Uterus (tissue), 3 donors: ENCODE measurements at regions not wholly inside any gene's neighbourhood (a gene's known extent, or its start where the extent isn't known, plus 50 kb on each side); places are given as distances from the start of the nearest gene placed in this dataset.

ENCODE experiments used
- DNase-seq, 2 donors: peaks; one replicate each; pipeline ENCODE4 v3.0.0-alpha.2; 2019 to 2020
- H3K27ac ChIP-seq, 2 donors: fragments of 200-600 bp; sonication (generic); 1 replicate in 1 of 2; 2 replicates in 1 of 2; pipeline ENCODE4 v1.5.1; 2016 to 2018
- H3K27me3 ChIP-seq, 2 donors: fragments of 200-600 bp; sonication (generic); one replicate each; pipeline ENCODE4 v1.5.1; 2018 to 2019; ENCODE audit warnings: control low read depth in 1 of 2
- H3K36me3 ChIP-seq, 2 donors: fragments of 200-600 bp; sonication (generic); one replicate each; pipeline ENCODE4 v1.5.1; 2019; ENCODE audit warnings: control low read depth in 1 of 2
- H3K4me1 ChIP-seq, 2 donors: fragments of 200-600 bp; sonication (generic); one replicate each; pipeline ENCODE4 v1.5.1; 2018 to 2019; ENCODE audit warnings: control low read depth in 1 of 2
- H3K4me3 ChIP-seq, 2 donors: fragments of 200-600 bp; sonication (generic); 1 replicate in 1 of 2; 2 replicates in 1 of 2; pipeline ENCODE4 v1.5.1; 2018 to 2019; ENCODE audit warnings: mild to moderate bottlenecking in 1 of 2
- H3K9me3 ChIP-seq, 2 donors: fragments of 200-600 bp; sonication (generic); one replicate each; pipeline ENCODE4 v1.5.1; 2019; ENCODE audit warnings: control low read depth in 1 of 2
- CTCF ChIP-seq, 4 experiments: fragments of 200-600 bp in 2 of 4; fragments of 450-650 bp in 2 of 4; sonication (generic) in 2 of 4; IDR thresholded peaks; one replicate each; pipeline ENCODE4 v1.5.1; 2016 to 2019; ENCODE audit warnings: antibody characterized with exemption in 4 of 4, mild to moderate bottlenecking in 2 of 4, moderate library complexity in 1 of 4
- POLR2A ChIP-seq, 2 donors: fragments of 450-650 bp; IDR thresholded peaks; one replicate each; pipeline ENCODE4 v1.6.1; 2016; ENCODE audit warnings: antibody characterized with exemption in 2 of 2, mild to moderate bottlenecking in 1 of 2, moderate library complexity in 1 of 2
- intact Hi-C: fragments of 100-400 bp; cut with DNase I; formaldehyde crosslinking; loops from one replicate; pipeline ENCODE4 v1.15.1; 2023; ENCODE audit warnings: low total_unique reads
- donor health status: DM: yes; HTN: yes; CAD: no.

- H3K27me3 ChIP-seq = no peaks in the 10 kb centered on the region
- no peak overlapping the region for H3K4me3 ChIP-seq
- intact Hi-C loops = no loop called here
- H3K27ac ChIP-seq = no peak overlapping the region
- peaks cover 0 to 8% of the 10 kb centered on the region in 2 donors for H3K4me1 ChIP-seq
- TF ChIP-seq CTCF (IDR thresholded peaks at IDR 0.05) = no peak
- TF ChIP-seq POLR2A (IDR thresholded peaks at IDR 0.05) = no peak
- no peaks in the 10 kb centered on the region for H3K9me3 ChIP-seq
- no peaks in the 10 kb centered on the region for H3K36me3 ChIP-seq
- no peak for DNase-seq
Measured at GRCh38 chr12:75704664-75705063, 193.3 kb upstream of the KRR1 start.

GRCh38 chr12:75704208-75704607, 192.8 kb upstream of the KRR1 start:
- H3K27ac ChIP-seq = no peak overlapping the region
- no peaks in the 10 kb centered on the region for H3K9me3 ChIP-seq
- no peak for DNase-seq
- peaks cover 0 to 8% of the 10 kb centered on the region in 2 donors for H3K4me1 ChIP-seq
- no peaks in the 10 kb centered on the region for H3K27me3 ChIP-seq
- intact Hi-C loops = no loop called here
- TF ChIP-seq CTCF (IDR thresholded peaks at IDR 0.05) (no peak), POLR2A (IDR thresholded peaks at IDR 0.05) (no peak)
- no peaks in the 10 kb centered on the region for H3K36me3 ChIP-seq
- H3K4me3 ChIP-seq = no peak overlapping the region

GRCh38 chr12:75703131-75703530, 191.7 kb upstream of the KRR1 start:
- Histone ChIP-seq H3K27me3 (no peaks in the 10 kb centered on the region), H3K4me1 (peaks cover 0 to 8% of the 10 kb centered on the region in 2 donors), H3K4me3 (no peak overlapping the region), H3K9me3 (no peaks in the 10 kb centered on the region), H3K27ac (no peak overlapping the region), H3K36me3 (no peaks in the 10 kb centered on the region)
- intact Hi-C loops = no loop called here
- TF ChIP-seq POLR2A (IDR thresholded peaks at IDR 0.05) (no peak), CTCF (IDR thresholded peaks at IDR 0.05) (no peak)
- DNase-seq = no peak

- TF ChIP-seq POLR2A (IDR thresholded peaks at IDR 0.05) (no peak), CTCF (IDR thresholded peaks at IDR 0.05) (no peak)
- DNase-seq = no peak
- intact Hi-C loops = no loop called here
- Histone ChIP-seq H3K4me3 (no peak overlapping the region), H3K27ac (no peak overlapping the region), H3K4me1 (peaks cover 0 to 8% of the 10 kb centered on the region in 2 donors), H3K9me3 (no peaks in the 10 kb centered on the region), H3K36me3 (no peaks in the 10 kb centered on the region), H3K27me3 (no peaks in the 10 kb centered on the region)
Measured at GRCh38 chr12:75702477-75703093, 191.2 kb upstream of the KRR1 start.

- DNase-seq = no peak
- H3K27ac ChIP-seq = no peak overlapping the region
- intact Hi-C loops = no loop called here
- TF ChIP-seq POLR2A (IDR thresholded peaks at IDR 0.05) (no peak), CTCF (IDR thresholded peaks at IDR 0.05) (no peak)
- H3K4me3 ChIP-seq = no peak overlapping the region
- peaks cover 0 to 8% of the 10 kb centered on the region in 2 donors for H3K4me1 ChIP-seq
- H3K27me3 ChIP-seq = no peaks in the 10 kb centered on the region
- no peaks in the 10 kb centered on the region for H3K9me3 ChIP-seq
- no peaks in the 10 kb centered on the region for H3K36me3 ChIP-seq
Measured at GRCh38 chr12:75701859-75702258, 190.4 kb upstream of the KRR1 start.
